ENCODE measurements at regions not wholly inside any gene's neighbourhood (a gene's known extent, or its start where the extent isn't known, plus 50 kb on each side); places are given as distances from the start of the nearest gene placed in this dataset.

DNA sequence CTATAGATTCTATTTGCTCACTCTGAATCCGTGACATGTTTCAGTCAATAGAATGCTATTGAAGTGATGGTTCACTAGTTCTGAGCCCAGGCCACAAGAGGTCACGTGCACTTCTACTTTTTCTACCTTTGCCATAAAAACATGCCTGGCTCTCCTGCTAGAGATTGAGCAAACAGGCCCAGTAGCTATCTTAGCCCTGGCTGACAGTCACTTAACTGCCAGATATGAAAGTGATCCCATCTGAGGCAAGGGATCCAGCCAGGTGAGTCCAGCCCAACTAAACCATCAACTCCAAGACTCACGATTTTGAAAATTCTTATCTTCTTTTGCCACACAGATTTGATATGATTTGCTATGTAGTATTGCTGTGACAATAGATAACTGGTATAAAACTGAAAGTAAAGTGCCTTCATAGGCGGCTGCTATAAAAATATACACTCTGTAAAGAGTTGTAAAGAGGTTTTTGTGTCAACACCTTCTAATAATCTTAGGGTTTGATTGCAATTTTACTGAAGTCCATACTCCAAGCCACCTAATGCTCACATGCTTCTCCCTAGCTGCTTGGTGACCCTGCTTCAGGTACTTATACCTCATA lies 937.7 kb upstream of the SOX9 start:
- Histone ChIP-seq H2AFZ (ENCODE audit: insufficient read depth, low read depth, low read length, poor library complexity, severe bottlenecking) (no peak overlapping the region), H3K27ac (ENCODE audit: low read length in 2 of 2) (no peak overlapping the region), H3K4me3 (ENCODE audit: control extremely low read depth in 1 of 5, extremely low read depth in 1 of 5, insufficient read depth in 1 of 5, low read depth in 2 of 5, low read length in 4 of 5) (no peak overlapping the region), H3K4me2 (replicated peaks; ENCODE audit: low read depth, low read length, poor library complexity, severe bottlenecking) (no peak overlapping the region), H3K79me2 (ENCODE audit: control insufficient read depth, insufficient read depth, low read length) (no peaks in the 10 kb centered on the region), H3K9ac (ENCODE audit: low read length) (no peak overlapping the region), H3K36me3 (replicated peaks in 1 of 2; ENCODE audit: control extremely low read depth in 1 of 2, control insufficient read depth in 1 of 2, extremely low read depth in 1 of 2, insufficient read depth in 2 of 2, low read length in 1 of 2) (no peaks in the 10 kb centered on the region), H3K4me1 (ENCODE audit: control insufficient read depth in 2 of 2, insufficient read depth in 2 of 2, low read length in 2 of 2) (no peaks in the 10 kb centered on the region), H3K9me3 (ENCODE audit: control extremely low read depth in 1 of 3, control insufficient read depth in 2 of 3, insufficient read depth in 1 of 3, low read length in 2 of 3) (no peaks in the 10 kb centered on the region), H4K20me1 (ENCODE audit: control insufficient read depth, insufficient read depth, low read length, poor library complexity, severe bottlenecking) (no peaks in the 10 kb centered on the region), H3K27me3 (replicated peaks in 1 of 4; ENCODE audit: control extremely low read depth in 1 of 4, control insufficient read depth in 3 of 4, insufficient read depth in 4 of 4, low read length in 3 of 4) (no peaks in the 10 kb centered on the region)
- Mint-ChIP-seq H3K9me3 (ENCODE audit: insufficient read depth) (no peaks in the 10 kb centered on the region), H3K27ac (no peak overlapping the region), H3K4me3 (no peak overlapping the region), H3K27me3 (no peaks in the 10 kb centered on the region), H3K4me1 (no peaks in the 10 kb centered on the region)
- 71% methylated on average over 1 of the region's 4 CpGs for WGBS (ENCODE audit: insufficient coverage)
- no peak for DNase-seq
- TF ChIP-seq, protein P1, sequence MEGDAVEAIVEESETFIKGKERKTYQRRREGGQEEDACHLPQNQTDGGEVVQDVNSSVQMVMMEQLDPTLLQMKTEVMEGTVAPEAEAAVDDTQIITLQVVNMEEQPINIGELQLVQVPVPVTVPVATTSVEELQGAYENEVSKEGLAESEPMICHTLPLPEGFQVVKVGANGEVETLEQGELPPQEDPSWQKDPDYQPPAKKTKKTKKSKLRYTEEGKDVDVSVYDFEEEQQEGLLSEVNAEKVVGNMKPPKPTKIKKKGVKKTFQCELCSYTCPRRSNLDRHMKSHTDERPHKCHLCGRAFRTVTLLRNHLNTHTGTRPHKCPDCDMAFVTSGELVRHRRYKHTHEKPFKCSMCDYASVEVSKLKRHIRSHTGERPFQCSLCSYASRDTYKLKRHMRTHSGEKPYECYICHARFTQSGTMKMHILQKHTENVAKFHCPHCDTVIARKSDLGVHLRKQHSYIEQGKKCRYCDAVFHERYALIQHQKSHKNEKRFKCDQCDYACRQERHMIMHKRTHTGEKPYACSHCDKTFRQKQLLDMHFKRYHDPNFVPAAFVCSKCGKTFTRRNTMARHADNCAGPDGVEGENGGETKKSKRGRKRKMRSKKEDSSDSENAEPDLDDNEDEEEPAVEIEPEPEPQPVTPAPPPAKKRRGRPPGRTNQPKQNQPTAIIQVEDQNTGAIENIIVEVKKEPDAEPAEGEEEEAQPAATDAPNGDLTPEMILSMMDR (IDR thresholded peaks at IDR 0.05), result no peak
- no peak for TF ChIP-seq EZH2 (IDR thresholded peaks at IDR 0.05; ENCODE audit: borderline replicate concordance, insufficient read depth, low read depth, low read length, poor library complexity, severe bottlenecking)
- ATAC-seq (ENCODE audit: low read depth), result no peak
- intact Hi-C loops (cut with micrococcal nuclease), result no loop called here
- ChIA-PET POLR2A (no interaction called here), CTCF (no interaction called here)

DNA sequence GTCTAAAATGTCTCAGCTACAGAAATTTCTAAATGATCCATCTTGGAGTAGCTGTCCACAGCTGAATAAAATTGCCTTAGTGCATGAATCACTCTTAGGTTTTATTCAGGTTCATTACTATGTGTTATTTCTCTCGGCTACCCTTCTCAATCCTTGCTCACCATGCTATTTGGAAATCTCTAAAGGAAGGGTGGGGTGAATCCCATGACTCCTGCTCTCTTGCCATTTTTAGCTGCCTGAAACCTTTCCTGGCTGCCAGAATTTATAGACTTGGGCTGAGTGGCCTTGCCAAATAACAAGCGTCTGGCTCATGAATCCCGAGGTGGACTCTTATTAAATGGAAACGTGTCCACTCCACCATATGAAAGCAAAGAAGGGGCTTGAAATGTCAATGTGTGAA lies 936.1 kb upstream of the SOX9 start:
- no peaks in the 10 kb centered on the region for H3K9me3 Mint-ChIP-seq (ENCODE audit: insufficient read depth)
- POLR2A ChIA-PET, result no interaction called here
- Histone ChIP-seq H4K20me1 (ENCODE audit: control insufficient read depth, insufficient read depth, low read length, poor library complexity, severe bottlenecking) (no peaks in the 10 kb centered on the region), H3K27ac (ENCODE audit: low read length in 2 of 2) (no peak overlapping the region), H3K9ac (ENCODE audit: low read length) (no peak overlapping the region), H3K27me3 (replicated peaks in 1 of 4; ENCODE audit: control extremely low read depth in 1 of 4, control insufficient read depth in 3 of 4, insufficient read depth in 4 of 4, low read length in 3 of 4) (no peaks in the 10 kb centered on the region), H3K79me2 (ENCODE audit: control insufficient read depth, insufficient read depth, low read length) (no peaks in the 10 kb centered on the region), H3K36me3 (replicated peaks in 1 of 2; ENCODE audit: control extremely low read depth in 1 of 2, control insufficient read depth in 1 of 2, extremely low read depth in 1 of 2, insufficient read depth in 2 of 2, low read length in 1 of 2) (no peaks in the 10 kb centered on the region), H2AFZ (ENCODE audit: insufficient read depth, low read depth, low read length, poor library complexity, severe bottlenecking) (no peak overlapping the region), H3K4me2 (replicated peaks; ENCODE audit: low read depth, low read length, poor library complexity, severe bottlenecking) (no peak overlapping the region), H3K4me3 (ENCODE audit: control extremely low read depth in 1 of 5, extremely low read depth in 1 of 5, insufficient read depth in 1 of 5, low read depth in 2 of 5, low read length in 4 of 5) (no peak overlapping the region), H3K9me3 (ENCODE audit: control extremely low read depth in 1 of 3, control insufficient read depth in 2 of 3, insufficient read depth in 1 of 3, low read length in 2 of 3) (no peaks in the 10 kb centered on the region), H3K4me1 (ENCODE audit: control insufficient read depth in 2 of 2, insufficient read depth in 2 of 2, low read length in 2 of 2) (no peaks in the 10 kb centered on the region)
- intact Hi-C loops (cut with micrococcal nuclease), result no loop called here
- DNase-seq (no peak), ATAC-seq (ENCODE audit: low read depth) (no peak)
- H3K27me3 Mint-ChIP-seq, result no peaks in the 10 kb centered on the region
- WGBS (ENCODE audit: insufficient coverage), result no CpG with 5 or more reads among the region's 4 CpGs
- TF ChIP-seq, protein P1 (IDR thresholded peaks at IDR 0.05), result no peak
- TF ChIP-seq EZH2 (IDR thresholded peaks at IDR 0.05; ENCODE audit: borderline replicate concordance, insufficient read depth, low read depth, low read length, poor library complexity, severe bottlenecking), result no peak
- CTCF ChIA-PET, result no interaction called here
- H3K4me1 Mint-ChIP-seq, result no peaks in the 10 kb centered on the region
- no peak overlapping the region for H3K4me3 Mint-ChIP-seq
- no peak overlapping the region for H3K27ac Mint-ChIP-seq

All from B cell (primary cell).